Adipocyte (in vitro differentiated cells): ENCODE measurements at regions not wholly inside any gene's neighbourhood (a gene's known extent, or its start where the extent isn't known, plus 50 kb on each side); places are given as distances from the start of the nearest gene placed in this dataset.
"Not testable (repeated sequence)": the region's sequence is repeated elsewhere in the genome, so short reads cannot be mapped to it uniquely, and the experiment has no call there.

Experiments used
- DNase-seq: peaks from one replicate; pipeline ENCODE4 v3.0.0-alpha.2; 2015; ENCODE audit warnings: low read depth
- H3K27me3 ChIP-seq: replicated peaks from 2 replicates; pipeline ENCODE4 v1.7.0; 2013; ENCODE audit warnings: mild to moderate bottlenecking, low read length, moderate library complexity; ENCODE audit not compliant: control insufficient read depth, insufficient read depth
- H3K36me3 ChIP-seq: 2 replicates; pipeline ENCODE4 v1.7.0; 2013; ENCODE audit warnings: low read length, mild to moderate bottlenecking, moderate library complexity; ENCODE audit not compliant: control insufficient read depth, insufficient read depth, severe bottlenecking
- H3K4me1 ChIP-seq: 2 replicates; pipeline ENCODE4 v1.7.0; 2013; ENCODE audit warnings: mild to moderate bottlenecking, low read length, moderate library complexity; ENCODE audit not compliant: control insufficient read depth, insufficient read depth
- H3K4me3 ChIP-seq: 2 replicates; pipeline ENCODE4 v1.7.0; 2013; ENCODE audit warnings: mild to moderate bottlenecking, low read length, moderate library complexity
- H3K9ac ChIP-seq: 2 replicates; pipeline ENCODE4 v1.7.0; 2013; ENCODE audit warnings: mild to moderate bottlenecking, low read length, moderate library complexity
- H3K9me3 ChIP-seq: 2 replicates; pipeline ENCODE4 v1.7.0; 2013; ENCODE audit warnings: mild to moderate bottlenecking, low read length, moderate library complexity; ENCODE audit not compliant: control insufficient read depth

DNA sequence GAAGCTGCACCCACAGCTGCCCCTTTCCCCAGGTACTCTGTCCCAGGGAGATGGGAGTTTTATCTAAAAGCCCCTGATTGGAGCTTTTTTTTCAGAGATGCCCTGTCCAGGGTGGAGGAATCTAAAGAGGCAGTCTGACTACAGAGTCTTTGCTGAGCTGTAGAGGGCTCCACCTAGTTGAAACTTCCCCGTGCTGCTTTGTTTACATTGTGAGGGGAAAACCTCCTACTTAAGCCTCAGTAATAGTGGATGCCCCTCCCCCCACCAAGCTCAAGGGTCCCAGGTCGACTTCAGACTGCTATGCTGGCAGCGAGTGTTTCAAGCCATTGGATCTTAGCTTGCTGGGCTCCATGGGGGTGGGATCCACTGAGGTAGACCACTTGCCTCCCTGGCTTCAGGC lies 470.1 kb upstream of the LARGE1 start:
- H3K4me1 ChIP-seq = no peaks in the 10 kb centered on the region
- H3K9ac ChIP-seq = no peak overlapping the region
- H3K36me3 ChIP-seq = no peaks in the 10 kb centered on the region
- DNase-seq = no peak
- H3K4me3 ChIP-seq = no peak overlapping the region
- H3K9me3 ChIP-seq = no peaks in the 10 kb centered on the region
- no peaks in the 10 kb centered on the region for H3K27me3 ChIP-seq

DNA sequence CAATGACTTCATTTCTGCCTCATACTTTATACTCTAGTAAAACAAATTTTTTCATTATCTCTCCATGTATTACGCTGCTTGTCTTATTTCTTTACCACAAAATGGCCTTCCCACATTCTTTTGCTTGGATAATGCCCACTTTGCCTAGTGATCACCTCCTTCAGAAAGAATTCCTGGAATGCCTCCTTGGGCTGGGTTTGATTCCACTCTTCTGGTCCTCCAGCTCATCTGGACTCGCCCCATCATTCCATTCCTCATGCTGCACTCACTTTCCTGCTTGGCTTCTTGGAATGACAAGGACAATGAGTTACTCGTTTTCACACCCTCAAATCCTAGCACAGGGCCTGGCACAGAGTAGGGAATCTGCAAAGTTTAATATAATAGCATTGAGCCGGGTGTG lies 475.1 kb upstream of the LARGE1 start:
- no peaks in the 10 kb centered on the region for H3K4me1 ChIP-seq
- no peak overlapping the region for H3K9ac ChIP-seq
- DNase-seq = no peak

DNA sequence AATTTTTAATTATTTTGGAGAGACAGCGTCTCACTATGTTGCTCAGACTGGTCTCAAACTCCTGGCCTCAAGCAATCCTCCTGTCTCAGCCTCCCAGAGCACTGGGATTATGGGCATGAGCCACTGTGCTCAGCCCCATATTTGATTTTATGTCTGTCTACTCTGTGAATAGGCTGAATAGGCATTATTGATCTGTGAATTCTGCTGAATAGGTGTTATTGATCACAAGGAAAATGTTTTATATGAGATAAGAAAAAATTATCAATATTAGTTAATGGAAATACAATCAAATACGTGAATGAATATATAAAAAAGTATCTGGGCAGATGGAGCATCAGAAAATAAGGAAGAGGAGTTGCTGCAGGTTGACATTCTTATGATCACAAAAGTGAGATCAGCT lies 483.4 kb upstream of the LARGE1 start:
- no peaks in the 10 kb centered on the region for H3K4me1 ChIP-seq
- H3K9ac ChIP-seq = no peak overlapping the region
- no peaks in the 10 kb centered on the region for H3K36me3 ChIP-seq
- DNase-seq = no peak
- no peaks in the 10 kb centered on the region for H3K9me3 ChIP-seq
- H3K4me3 ChIP-seq = no peak overlapping the region
- no peaks in the 10 kb centered on the region for H3K27me3 ChIP-seq

More for the DNA sequence above, 475.1 kb upstream of the LARGE1 start:
- Histone ChIP-seq H3K4me3 (no peak overlapping the region), H3K36me3 (no peaks in the 10 kb centered on the region), H3K27me3 (no peaks in the 10 kb centered on the region), H3K9me3 (no peaks in the 10 kb centered on the region)

GRCh38 chr22:34410111-34410510 lies 489.8 kb upstream of the LARGE1 start:
- no peaks in the 10 kb centered on the region for H3K27me3 ChIP-seq
- DNase-seq = no peak

DNA sequence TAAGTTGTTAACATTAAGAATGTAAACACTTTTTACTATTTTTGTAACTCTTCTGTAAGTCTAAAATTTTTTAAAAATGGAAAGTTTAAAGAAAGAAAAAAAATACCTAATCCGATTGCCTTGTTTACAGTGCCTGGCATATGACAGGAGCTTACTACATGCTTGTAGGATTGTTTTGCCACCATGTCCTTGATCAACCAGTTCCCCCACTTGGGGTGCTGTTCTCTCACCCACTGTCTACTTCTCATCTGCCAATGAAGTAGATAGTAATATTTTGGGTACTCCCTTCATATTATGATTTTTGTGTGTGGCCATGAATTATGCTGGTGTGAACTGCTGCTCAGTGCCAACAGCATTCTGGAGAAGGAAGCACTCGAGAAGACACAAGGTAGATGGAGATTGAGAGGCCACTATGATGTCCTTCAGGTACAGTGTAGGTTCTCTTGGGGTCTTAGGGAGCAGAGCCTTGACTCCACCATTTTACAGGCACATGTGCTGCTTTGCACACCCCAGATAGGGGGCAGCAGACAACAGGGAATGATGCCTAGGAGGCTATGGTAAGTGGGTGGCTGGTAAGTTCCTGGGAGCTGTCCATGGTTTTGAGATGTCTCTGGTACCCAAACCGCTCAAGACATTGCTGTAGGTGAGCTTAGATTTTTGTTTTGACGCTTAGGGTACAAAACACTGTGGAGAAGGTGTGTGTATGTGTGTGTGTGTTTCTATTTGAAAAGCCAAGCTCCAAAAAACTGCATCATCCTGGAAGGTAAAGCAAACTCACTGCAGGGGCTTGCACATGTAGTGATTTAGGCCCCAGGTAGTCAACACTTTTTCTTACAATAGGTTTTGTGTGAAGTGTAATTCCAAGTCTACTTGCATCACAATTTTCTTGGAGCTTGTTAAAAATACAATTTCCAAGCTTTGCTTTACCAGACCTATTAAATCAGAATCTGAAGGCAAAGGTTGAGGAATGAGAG lies 494.5 kb upstream of the LARGE1 start:
- no peaks in the 10 kb centered on the region for H3K36me3 ChIP-seq
- H3K4me3 ChIP-seq = no peak overlapping the region
- no peaks in the 10 kb centered on the region for H3K4me1 ChIP-seq
- no peaks in the 10 kb centered on the region for H3K27me3 ChIP-seq
- H3K9me3 ChIP-seq = no peaks in the 10 kb centered on the region
- H3K9ac ChIP-seq = no peak overlapping the region
- peak; percentile 37 for DNase-seq

More at GRCh38 chr22:34410111-34410510, 489.8 kb upstream of the LARGE1 start:
- Histone ChIP-seq H3K9ac (no peak overlapping the region), H3K36me3 (no peaks in the 10 kb centered on the region), H3K9me3 (no peaks in the 10 kb centered on the region), H3K4me1 (no peaks in the 10 kb centered on the region), H3K4me3 (no peak overlapping the region)

GRCh38 chr22:34416022-34416860 lies 496.0 kb upstream of the LARGE1 start:
- Histone ChIP-seq H3K36me3 (no peaks in the 10 kb centered on the region), H3K9me3 (no peaks in the 10 kb centered on the region), H3K27me3 (no peaks in the 10 kb centered on the region), H3K4me1 (no peaks in the 10 kb centered on the region), H3K4me3 (no peak overlapping the region), H3K9ac (no peak overlapping the region)
- no peak for DNase-seq

DNA sequence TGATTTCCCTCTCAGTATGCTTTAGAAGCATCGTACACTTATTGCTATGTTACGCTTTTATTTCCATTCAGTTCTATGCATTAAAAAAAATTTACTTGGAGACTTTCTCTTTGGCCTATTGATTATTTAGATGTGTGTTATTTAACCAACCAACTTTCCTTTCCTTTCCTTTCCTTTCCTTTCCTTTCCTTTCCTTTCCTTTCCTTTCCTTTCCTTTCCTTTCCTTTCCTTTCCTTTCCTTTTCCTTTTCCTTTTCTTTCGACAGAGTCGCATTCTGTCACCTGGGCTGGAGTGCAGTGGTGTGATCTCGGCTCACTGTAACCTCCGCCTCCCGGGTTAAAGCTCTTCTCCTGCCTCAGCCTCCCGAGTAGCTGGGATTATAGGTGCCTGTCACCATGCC lies 502.7 kb upstream of the LARGE1 start:
- not testable (repeated sequence) for DNase-seq, H3K9me3 ChIP-seq, H3K4me3 ChIP-seq, H3K27me3 ChIP-seq, H3K4me1 ChIP-seq, H3K36me3 ChIP-seq, H3K9ac ChIP-seq

DNA sequence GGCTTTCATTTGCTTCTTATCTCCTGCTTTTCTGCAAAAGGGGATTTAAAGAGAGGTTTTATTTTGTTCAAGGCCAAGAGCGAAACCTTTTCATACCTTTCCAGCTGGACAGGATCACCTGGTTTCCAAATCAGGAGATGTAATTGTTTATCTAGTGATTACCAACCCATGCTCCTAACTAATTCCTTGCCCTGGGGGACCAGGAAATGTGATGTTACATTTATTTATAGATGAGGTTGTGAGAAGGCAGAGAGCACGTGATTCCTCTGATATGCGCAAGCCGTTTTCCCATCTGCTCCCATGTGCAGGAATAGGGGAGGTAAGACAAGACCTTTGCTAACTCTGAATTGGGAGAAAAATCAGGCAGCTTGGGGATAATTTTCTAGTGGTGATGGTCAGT lies 507.2 kb upstream of the LARGE1 start:
- Histone ChIP-seq H3K4me1 (no peaks in the 10 kb centered on the region), H3K27me3 (no peaks in the 10 kb centered on the region), H3K9me3 (peaks cover 3% of the 10 kb centered on the region), H3K4me3 (no peak overlapping the region), H3K9ac (no peak overlapping the region), H3K36me3 (no peaks in the 10 kb centered on the region)
- DNase-seq = no peak

DNA sequence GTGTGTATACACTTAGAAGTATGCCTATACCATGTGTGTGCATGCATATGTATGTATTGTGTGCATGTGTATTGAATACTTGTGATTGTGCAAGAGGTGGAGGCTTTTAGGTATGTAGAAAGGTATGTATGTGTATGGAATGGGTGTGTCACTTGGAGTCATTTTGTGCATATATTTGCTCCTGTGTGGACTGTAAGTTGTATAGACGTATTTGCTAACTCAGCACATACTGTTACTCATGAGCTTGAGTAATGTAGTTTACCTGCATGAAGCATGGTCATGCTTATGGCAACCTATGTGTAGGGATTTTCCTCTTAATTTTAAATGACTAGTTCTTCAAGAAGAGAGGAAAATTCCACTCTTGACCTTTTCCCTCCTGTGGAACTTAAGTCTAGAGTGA lies 507.6 kb upstream of the LARGE1 start:
- H3K27me3 ChIP-seq = no peaks in the 10 kb centered on the region
- H3K36me3 ChIP-seq = no peaks in the 10 kb centered on the region
- no peak overlapping the region for H3K9ac ChIP-seq
- no peak overlapping the region for H3K4me3 ChIP-seq
- no peaks in the 10 kb centered on the region for H3K4me1 ChIP-seq
- H3K9me3 ChIP-seq = peaks cover 3% of the 10 kb centered on the region
- no peak for DNase-seq

- peaks cover 3% of the 10 kb centered on the region for H3K9me3 ChIP-seq
- no peak overlapping the region for H3K9ac ChIP-seq
- DNase-seq = no peak
- no peaks in the 10 kb centered on the region for H3K36me3 ChIP-seq
- H3K27me3 ChIP-seq = no peaks in the 10 kb centered on the region
- H3K4me1 ChIP-seq = no peaks in the 10 kb centered on the region
- H3K4me3 ChIP-seq = no peak overlapping the region
Observed at GRCh38 chr22:34429314-34429713, 509.0 kb upstream of the LARGE1 start.

DNA sequence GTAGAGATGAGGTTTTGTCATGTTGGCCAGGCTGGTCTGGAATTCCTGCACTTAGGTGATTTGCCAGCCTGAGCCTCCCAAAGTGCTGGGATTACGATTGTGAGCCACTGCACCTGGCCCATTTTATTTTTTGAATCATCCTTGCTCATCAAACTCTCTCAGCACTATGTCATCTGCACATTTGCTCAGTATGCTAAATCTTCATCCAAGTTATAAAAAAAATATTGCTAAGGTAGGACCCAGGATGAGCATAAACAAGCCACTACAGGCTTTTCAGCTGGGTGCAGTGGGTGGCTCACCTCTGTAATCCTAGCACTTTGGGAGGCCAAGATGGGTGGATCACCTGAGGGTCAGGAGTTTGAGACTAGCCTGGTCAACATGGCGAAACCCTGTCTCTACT lies 510.1 kb upstream of the LARGE1 start:
- Histone ChIP-seq H3K9ac (no peak overlapping the region), H3K4me3 (no peak overlapping the region), H3K4me1 (no peaks in the 10 kb centered on the region), H3K27me3 (no peaks in the 10 kb centered on the region), H3K36me3 (no peaks in the 10 kb centered on the region), H3K9me3 (peaks cover 3% of the 10 kb centered on the region)
- no peak for DNase-seq
